ENCODE measurements at regions not wholly inside any gene's neighbourhood (a gene's known extent, or its start where the extent isn't known, plus 50 kb on each side); places are given as distances from the start of the nearest gene placed in this dataset.
"Not testable (repeated sequence)": the region's sequence is repeated elsewhere in the genome, so short reads cannot be mapped to it uniquely, and the experiment has no call there.

GRCh38 chr6:10174761-10175160 is 240.1 kb downstream of the TFAP2A start:
- DNase-seq: no peak

- no peak for DNase-seq
These were observed 240.8 kb downstream of the TFAP2A start for GRCh38 chr6:10174056-10174455.

- DNase-seq: not testable (repeated sequence)
These were observed 243.2 kb downstream of the TFAP2A start for GRCh38 chr6:10171706-10172105.

GRCh38 chr6:10170816-10171215 is 244.1 kb downstream of the TFAP2A start:
- DNase-seq: no peak

- DNase-seq: no peak
These were observed 248.8 kb downstream of the TFAP2A start for GRCh38 chr6:10166031-10166430.

- DNase-seq: no peak
These were observed 251.5 kb downstream of the TFAP2A start for GRCh38 chr6:10163203-10163962.

- no peak for DNase-seq
These were observed 258.0 kb downstream of the TFAP2A start for GRCh38 chr6:10156875-10157274.

- no peak for DNase-seq
These were observed 260.6 kb downstream of the TFAP2A start for GRCh38 chr6:10154251-10154650.

- DNase-seq: no peak
These were observed 263.5 kb downstream of the TFAP2A start for GRCh38 chr6:10151144-10151915.

- no peak for DNase-seq
These were observed 265.3 kb downstream of the TFAP2A start for GRCh38 chr6:10149603-10150002.

GRCh38 chr6:10146715-10147451 is 268.0 kb downstream of the TFAP2A start:
- DNase-seq: no peak

- DNase-seq: no peak
These were observed 270.1 kb downstream of the TFAP2A start for GRCh38 chr6:10144772-10145171.

GRCh38 chr6:10141746-10142443 is 273.0 kb downstream of the TFAP2A start:
- DNase-seq: no peak

- DNase-seq: no peak
These were observed 274.1 kb downstream of the TFAP2A start for GRCh38 chr6:10140824-10141223.

- no peak for DNase-seq
These were observed 274.7 kb downstream of the TFAP2A start for GRCh38 chr6:10140136-10140535.

- no peak for DNase-seq
These were observed 276.0 kb downstream of the TFAP2A start for GRCh38 chr6:10138917-10139316.

- no peak for DNase-seq
These were observed 278.2 kb downstream of the TFAP2A start for GRCh38 chr6:10136636-10137035.

- DNase-seq: not testable (repeated sequence)
These were observed 280.7 kb downstream of the TFAP2A start for GRCh38 chr6:10134185-10134584.

GRCh38 chr6:10128721-10129120 is 286.2 kb downstream of the TFAP2A start:
- DNase-seq: no peak

GRCh38 chr6:10122164-10122563 is 292.7 kb downstream of the TFAP2A start:
- DNase-seq: no peak

- DNase-seq: no peak
These were observed 301.9 kb downstream of the TFAP2A start for GRCh38 chr6:10112871-10113549.

GRCh38 chr6:10111975-10112374 is 302.9 kb downstream of the TFAP2A start:
- no peak for DNase-seq
